Heart left ventricle (tissue), 13 donors: ENCODE measurements at regions not wholly inside any gene's neighbourhood (a gene's known extent, or its start where the extent isn't known, plus 50 kb on each side); places are given as distances from the start of the nearest gene placed in this dataset.

Experiments used
- CTCF ChIP-seq, 12 donors: fragments of 200-600 bp; sonication (generic) in 4 of 12; IDR thresholded peaks; one replicate each; pipeline versions ENCODE4 v1.5.0 to v1.8.0; 2018 to 2022; ENCODE audit warnings: antibody characterized with exemption in 12 of 12, mild to moderate bottlenecking in 5 of 12
- POLR2A ChIP-seq, 2 donors: fragments of 450-650 bp; IDR thresholded peaks; one replicate each; pipeline ENCODE4 v1.6.1; 2017; ENCODE audit warnings: antibody characterized with exemption in 2 of 2, mild to moderate bottlenecking in 2 of 2, moderate library complexity in 2 of 2
- donor health status: ischemic (EF 13 %, LVEDD 7.1; RV severe dilation, severe dysfunction).
- donor health status: DM: no; HTN: yes; CAD: no.
- donor health status: DM: no; HTN: no; CAD: no.
- donor health status: ischemic (EF 25% LVEDD 6.9; RV normal size, moderate dysfunction).
- donor health status: ischemic (EF 25% LVEDD 5.7; RV mildly dilated, moderate dysfunction).
- donor health status: ischemic (EF 35%, LVEDD 5.7; RV mildly dilated, moderate dysfunction).
- donor health status: nonischemic (EF 11% LVEDD 7.7; RV severe dilation, severe dysfunction).
- donor health status: DM: yes; HTN: yes; CAD: no.
- donor health status: PGD.
- donor health status: ischemic (EF 29% LVEDD 5.4; RV normal size, mild dysfunction).
- donor health status: nonischemic (EF 23%, LVEDD 6.1; RV moderate dilation, normal function).

GRCh38 chr6:67883500-67884366, 751.3 kb upstream of the ADGRB3 start:
- no peak for TF ChIP-seq CTCF (IDR thresholded peaks at IDR 0.05)
- TF ChIP-seq POLR2A (IDR thresholded peaks at IDR 0.05): no peak
